A673 (cell line): ENCODE measurements at regions not wholly inside any gene's neighbourhood (a gene's known extent, or its start where the extent isn't known, plus 50 kb on each side); places are given as distances from the start of the nearest gene placed in this dataset.

ENCODE experiments used
- BruUV-seq: library from RNA; stranded (reverse); fragments of 400-500 nt; replicated peaks from 2 replicates; lab custom pipeline; 2021; lab: Mats Ljungman, UMichigan
- CTCF ChIA-PET: fragments of 300-600 bp; sonication (Branson Sonifier 250); formaldehyde crosslinking; loops from one replicate; lab custom pipeline; 2022; ENCODE audit warnings: antibody characterized with exemption; lab: Charles Lee
- POLR2A ChIA-PET: fragments of 300-600 bp; sonication (Branson Sonifier 250); formaldehyde crosslinking; loops from one replicate; lab custom pipeline; 2022; ENCODE audit warnings: antibody characterized with exemption; ENCODE audit not compliant: low non-redundant PET; lab: Charles Lee
- DNase-seq: peaks from one replicate; pipeline ENCODE4 v3.0.0-alpha.2; 2015; ENCODE audit warnings: low spot score
- H3K27ac ChIP-seq: fragments of 200-600 bp; sonication (generic); 2 replicates; pipeline ENCODE4 v1.5.1; 2016; ENCODE audit warnings: mixed run types, low read depth, mild to moderate bottlenecking, mixed read lengths, antibody characterized with exemption, low read length; ENCODE audit not compliant: poor library complexity, severe bottlenecking
- H3K27me3 ChIP-seq: fragments of 200-600 bp; sonication (generic); replicated peaks from 2 replicates; pipeline ENCODE4 v1.6.1; 2017; ENCODE audit warnings: mixed run types, low read depth, mild to moderate bottlenecking, mixed read lengths, antibody characterized with exemption, low read length; ENCODE audit not compliant: insufficient read depth, poor library complexity
- H3K36me3 ChIP-seq: fragments of 200-600 bp; sonication (generic); 2 replicates; pipeline ENCODE4 v1.6.1; 2016; ENCODE audit warnings: mixed run types, mild to moderate bottlenecking, mixed read lengths, antibody characterized with exemption, low read length; ENCODE audit not compliant: insufficient read depth, poor library complexity, severe bottlenecking
- H3K4me1 ChIP-seq: fragments of 200-600 bp; sonication (generic); 2 replicates; pipeline ENCODE4 v1.6.1; 2017; ENCODE audit warnings: mixed run types, mild to moderate bottlenecking, mixed read lengths, antibody characterized with exemption, low read length; ENCODE audit not compliant: insufficient read depth, poor library complexity, severe bottlenecking
- H3K4me3 ChIP-seq: fragments of 200-600 bp; sonication (generic); 2 replicates; pipeline ENCODE4 v1.5.1; 2016; ENCODE audit warnings: low read depth, mixed run types, mild to moderate bottlenecking, mixed read lengths, low read length; ENCODE audit not compliant: poor library complexity, severe bottlenecking
- H3K9me3 ChIP-seq: fragments of 200-600 bp; sonication (generic); 2 replicates; pipeline ENCODE4 v1.6.1; 2016; ENCODE audit warnings: mixed run types, low read depth, mild to moderate bottlenecking, mixed read lengths, antibody characterized with exemption, low read length; ENCODE audit not compliant: poor library complexity, severe bottlenecking
- EZH2 ChIP-seq: fragments of 200-600 bp; sonication (generic); IDR thresholded peaks from 2 replicates; pipeline ENCODE4 v1.6.1; 2017; ENCODE audit warnings: borderline replicate concordance, low read depth, mild to moderate bottlenecking, mixed read lengths, antibody characterized with exemption, low read length; ENCODE audit not compliant: poor library complexity, severe bottlenecking
- intact Hi-C: fragments of 100-400 bp; cut with micrococcal nuclease; formaldehyde crosslinking; loops from one replicate; pipeline ENCODE4 v1.10.0; 2022; ENCODE audit not compliant: unreplicated experiment
- TF ChIP-seq, protein P1 (sequence below): fragments of 300-800, 200-600 bp; sonication (generic); conservative IDR thresholded peaks from 2 replicates; pipeline ENCODE4 v1.5.1; 2017; ENCODE audit warnings: low read depth, mild to moderate bottlenecking, antibody characterized with exemption, low read length, moderate library complexity, mixed read lengths

GRCh38 chr11:107157146-107157808 is 139.0 kb upstream of the GUCY1A2 start:
- H3K27ac ChIP-seq, result no peak overlapping the region
- POLR2A ChIA-PET, result no interaction called here
- H3K4me3 ChIP-seq, result no peak overlapping the region
- no peak for DNase-seq
- no TSS peak for BruUV-seq
- no peaks in the 10 kb centered on the region for H3K36me3 ChIP-seq
- H3K27me3 ChIP-seq, result peaks cover 4% of the 10 kb centered on the region
- intact Hi-C loops, result no loop called here
- no peaks in the 10 kb centered on the region for H3K9me3 ChIP-seq
- TF ChIP-seq, protein P1, sequence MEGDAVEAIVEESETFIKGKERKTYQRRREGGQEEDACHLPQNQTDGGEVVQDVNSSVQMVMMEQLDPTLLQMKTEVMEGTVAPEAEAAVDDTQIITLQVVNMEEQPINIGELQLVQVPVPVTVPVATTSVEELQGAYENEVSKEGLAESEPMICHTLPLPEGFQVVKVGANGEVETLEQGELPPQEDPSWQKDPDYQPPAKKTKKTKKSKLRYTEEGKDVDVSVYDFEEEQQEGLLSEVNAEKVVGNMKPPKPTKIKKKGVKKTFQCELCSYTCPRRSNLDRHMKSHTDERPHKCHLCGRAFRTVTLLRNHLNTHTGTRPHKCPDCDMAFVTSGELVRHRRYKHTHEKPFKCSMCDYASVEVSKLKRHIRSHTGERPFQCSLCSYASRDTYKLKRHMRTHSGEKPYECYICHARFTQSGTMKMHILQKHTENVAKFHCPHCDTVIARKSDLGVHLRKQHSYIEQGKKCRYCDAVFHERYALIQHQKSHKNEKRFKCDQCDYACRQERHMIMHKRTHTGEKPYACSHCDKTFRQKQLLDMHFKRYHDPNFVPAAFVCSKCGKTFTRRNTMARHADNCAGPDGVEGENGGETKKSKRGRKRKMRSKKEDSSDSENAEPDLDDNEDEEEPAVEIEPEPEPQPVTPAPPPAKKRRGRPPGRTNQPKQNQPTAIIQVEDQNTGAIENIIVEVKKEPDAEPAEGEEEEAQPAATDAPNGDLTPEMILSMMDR, result no peak
- TF ChIP-seq EZH2, result no peak
- CTCF ChIA-PET, result no interaction called here
- H3K4me1 ChIP-seq, result no peaks in the 10 kb centered on the region

DNA sequence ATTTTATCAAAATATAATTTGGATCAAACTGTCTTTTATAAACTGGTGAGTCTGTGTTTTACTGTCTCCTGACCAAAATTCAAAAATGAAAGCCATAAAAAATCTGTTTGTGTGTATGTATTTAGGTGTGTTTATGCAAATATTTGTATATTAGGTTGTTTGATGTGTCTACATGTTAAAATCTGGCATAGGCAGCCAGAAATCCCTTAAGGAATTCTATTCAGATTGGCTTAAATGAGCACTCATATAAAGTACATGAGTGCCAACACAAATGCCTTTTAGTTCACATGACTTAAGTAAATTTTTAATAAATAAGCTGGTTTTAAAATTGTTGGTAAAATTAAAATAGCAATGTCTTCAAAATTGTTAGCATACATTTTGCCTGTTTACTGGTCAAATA is 133.3 kb upstream of the GUCY1A2 start:
- CTCF ChIA-PET, result no interaction called here
- BruUV-seq, result no TSS peak
- intact Hi-C loops, result no loop called here
- POLR2A ChIA-PET, result no interaction called here
- DNase-seq, result no peak
- Histone ChIP-seq H3K27me3 (peaks cover 4% of the 10 kb centered on the region), H3K9me3 (no peaks in the 10 kb centered on the region), H3K4me3 (no peak overlapping the region), H3K4me1 (no peaks in the 10 kb centered on the region), H3K27ac (no peak overlapping the region), H3K36me3 (no peaks in the 10 kb centered on the region)
- TF ChIP-seq, protein P1, result no peak
- no peak for TF ChIP-seq EZH2

GRCh38 chr11:107151158-107151557 is 132.9 kb upstream of the GUCY1A2 start:
- H3K9me3 ChIP-seq, result no peaks in the 10 kb centered on the region
- no peaks in the 10 kb centered on the region for H3K36me3 ChIP-seq
- DNase-seq, result no peak
- H3K27ac ChIP-seq, result no peak overlapping the region
- no peak overlapping the region for H3K4me3 ChIP-seq
- intact Hi-C loops, result no loop called here
- H3K27me3 ChIP-seq, result peaks cover 4% of the 10 kb centered on the region
- no peaks in the 10 kb centered on the region for H3K4me1 ChIP-seq
- POLR2A ChIA-PET, result no interaction called here
- TF ChIP-seq EZH2, result no peak
- TF ChIP-seq, protein P1, result no peak
- CTCF ChIA-PET, result no interaction called here
- BruUV-seq, result no TSS peak
